Activated B cell treated with CpG ODN at 0.5 μM for 24 hours (primary cell): ENCODE measurements at regions not wholly inside any gene's neighbourhood (a gene's known extent, or its start where the extent isn't known, plus 50 kb on each side); places are given as distances from the start of the nearest gene placed in this dataset.
A peak's percentile ranks its signal among the peaks of the same experiment; 100 is the strongest.

Experiments
- ATAC-seq: fragments of 200-7000 bp; cut with Tn5 transposase; one replicate; pipeline ENCODE4 v1.10.0; 2021; ENCODE audit warnings: low read depth, mild to moderate bottlenecking, moderate library complexity
- CTCF ChIA-PET: fragments of 350-600 bp; sonication (Branson Sonifier 250); formaldehyde crosslinking; loops from one replicate; lab custom pipeline; 2021; ENCODE audit warnings: antibody characterized with exemption; lab: Charles Lee
- POLR2A ChIA-PET: fragments of 350-600 bp; sonication (Branson Sonifier 250); formaldehyde crosslinking; loops from one replicate; lab custom pipeline; 2021; ENCODE audit warnings: antibody characterized with exemption; lab: Charles Lee
- DNase-seq: peaks from one replicate; pipeline ENCODE4 v3.0.0; 2022
- H3K27ac Mint-ChIP-seq: one replicate; pipeline ENCODE4 v1.8.0; 2020; ENCODE audit warnings: mixed read lengths
- H3K27me3 Mint-ChIP-seq: one replicate; pipeline ENCODE4 v1.8.0; 2021; ENCODE audit warnings: mixed read lengths
- H3K36me3 Mint-ChIP-seq: one replicate; pipeline ENCODE4 v1.8.0; 2021; ENCODE audit warnings: low read depth, mixed read lengths
- H3K4me1 Mint-ChIP-seq: one replicate; pipeline ENCODE4 v1.8.0; 2021; ENCODE audit warnings: mixed read lengths
- H3K4me3 Mint-ChIP-seq: one replicate; pipeline ENCODE4 v1.8.0; 2020; ENCODE audit warnings: mild to moderate bottlenecking, mixed read lengths
- H3K9me3 Mint-ChIP-seq: one replicate; pipeline ENCODE4 v1.8.0; 2020; ENCODE audit warnings: mixed read lengths
- CTCF ChIP-seq: fragments of 200-600 bp; IDR thresholded peaks from one replicate; pipeline ENCODE4 v1.8.0; 2022; ENCODE audit warnings: antibody characterized with exemption, mild to moderate bottlenecking
- intact Hi-C: fragments of 100-400 bp; cut with micrococcal nuclease; formaldehyde crosslinking; loops from one replicate; pipeline ENCODE4 v1.15.1; 2024

- peaks cover 5% of the 10 kb centered on the region for H3K4me1 Mint-ChIP-seq
- intact Hi-C loops = no loop called here
- peaks cover 2% of the 10 kb centered on the region for H3K27me3 Mint-ChIP-seq
- H3K9me3 Mint-ChIP-seq = no peaks in the 10 kb centered on the region
- ChIA-PET CTCF (interaction anchor here (1.4 kb wide), 1 partner anchor 11 kb away, joined by 4 read pairs; no protein-coding TSS in a partner anchor), POLR2A (no interaction called here)
- no peak for TF ChIP-seq CTCF
- no peak overlapping the region for H3K27ac Mint-ChIP-seq
- no peak overlapping the region for H3K4me3 Mint-ChIP-seq
- DNase-seq (no peak), ATAC-seq (no peak)
- no peaks in the 10 kb centered on the region for H3K36me3 Mint-ChIP-seq
These were observed 183.2 kb upstream of the SPRED2 start for GRCh38 chr2:65615602-65616001.

- Mint-ChIP-seq H3K27me3 (no peaks in the 10 kb centered on the region), H3K9me3 (no peaks in the 10 kb centered on the region), H3K36me3 (no peaks in the 10 kb centered on the region), H3K4me1 (peaks cover 11% of the 10 kb centered on the region), H3K4me3 (no peak overlapping the region), H3K27ac (peak overlapping the region; percentile 16)
- intact Hi-C loops = no loop called here
- ATAC-seq = no peak
- TF ChIP-seq CTCF = no peak
- no peak for DNase-seq
- ChIA-PET POLR2A (no interaction called here), CTCF (interaction anchor here (1.0 kb wide), 1 partner anchor 40 kb away, joined by 3 read pairs; no protein-coding TSS in a partner anchor)
These were observed 181.7 kb upstream of the SPRED2 start for GRCh38 chr2:65613968-65614555.

GRCh38 chr2:65611488-65611887 is 179.1 kb upstream of the SPRED2 start:
- H3K27me3 Mint-ChIP-seq = no peaks in the 10 kb centered on the region

GRCh38 chr2:65608916-65609315 is 176.5 kb upstream of the SPRED2 start:
- no peak for ATAC-seq
- peaks cover 57% of the 10 kb centered on the region for H3K4me1 Mint-ChIP-seq

More at GRCh38 chr2:65611488-65611887, 179.1 kb upstream of the SPRED2 start:
- H3K9me3 Mint-ChIP-seq = no peaks in the 10 kb centered on the region
- DNase-seq (no peak), ATAC-seq (no peak)
- POLR2A ChIA-PET = no interaction called here
- CTCF ChIA-PET = no interaction called here
- no peak overlapping the region for H3K4me3 Mint-ChIP-seq
- H3K27ac Mint-ChIP-seq = no peak overlapping the region
- no peak for TF ChIP-seq CTCF
- intact Hi-C loops = no loop called here
- no peaks in the 10 kb centered on the region for H3K36me3 Mint-ChIP-seq
- peaks cover 36% of the 10 kb centered on the region for H3K4me1 Mint-ChIP-seq

GRCh38 chr2:65608466-65608865 is 176.1 kb upstream of the SPRED2 start:
- Mint-ChIP-seq H3K4me3 (no peak overlapping the region), H3K9me3 (peaks cover 5% of the 10 kb centered on the region), H3K27me3 (no peaks in the 10 kb centered on the region), H3K27ac (peak overlapping the region; percentile 32), H3K36me3 (no peaks in the 10 kb centered on the region), H3K4me1 (peaks cover 62% of the 10 kb centered on the region)
- ATAC-seq (no peak), DNase-seq (no peak)
- POLR2A ChIA-PET = interaction anchor here (0.6 kb wide), 1 partner anchor 23 kb away, joined by 6 read pairs; no protein-coding TSS in a partner anchor
- no peak for TF ChIP-seq CTCF
- intact Hi-C loops = no loop called here
- CTCF ChIA-PET = no interaction called here

More at GRCh38 chr2:65608916-65609315, 176.5 kb upstream of the SPRED2 start:
- H3K36me3 Mint-ChIP-seq = no peaks in the 10 kb centered on the region
- ChIA-PET POLR2A (interaction anchor here (0.6 kb wide), 1 partner anchor 23 kb away, joined by 6 read pairs; no protein-coding TSS in a partner anchor), CTCF (no interaction called here)
- DNase-seq = no peak
- no peaks in the 10 kb centered on the region for H3K27me3 Mint-ChIP-seq
- H3K4me3 Mint-ChIP-seq = no peak overlapping the region
- TF ChIP-seq CTCF = no peak
- no peak overlapping the region for H3K27ac Mint-ChIP-seq
- H3K9me3 Mint-ChIP-seq = peaks cover 3% of the 10 kb centered on the region
- intact Hi-C loops = no loop called here
